HepG2 (cell line): ENCODE measurements at regions not wholly inside any gene's neighbourhood (a gene's known extent, or its start where the extent isn't known, plus 50 kb on each side); places are given as distances from the start of the nearest gene placed in this dataset.

Experiments
- ATAC-seq: fragments of 200-7000 bp; cut with Tn5 transposase; 3 replicates; pipeline ENCODE4 v1.9.1; 2020; ENCODE audit warnings: mild to moderate bottlenecking, moderate library complexity
- BruUV-seq: library from RNA; stranded (reverse); fragments of 400-500 nt; replicated peaks from 2 replicates; lab custom pipeline; 2021; lab: Mats Ljungman, UMichigan
- CTCF ChIA-PET: fragments of 300-600 bp; formaldehyde crosslinking; extraction: SDS; loops from one replicate; lab custom pipeline; 2021; ENCODE audit warnings: low total read pairs, inconsistent platforms, low intra/inter-chr PET ratio; lab: Yijun Ruan, JAX
- POLR2A ChIA-PET: fragments of 350-600 bp; sonication (Branson Sonifier 250); formaldehyde crosslinking; loops from one replicate; lab custom pipeline; 2020; ENCODE audit warnings: antibody characterized with exemption, inconsistent platforms; lab: Yijun Ruan, JAX
- DNase-seq: peaks from one replicate; pipeline ENCODE4 v3.0.0-alpha.2; 2015; ENCODE audit warnings: low spot score
- FAIRE-seq: peaks from 3 replicates; lab custom pipeline; 2011; peaks lifted over from hg19 to GRCh38; lab: Jason Lieb, UNC
- H2AFZ ChIP-seq: one replicate; pipeline ENCODE4 v1.6.1; 2011; ENCODE audit warnings: low read length, inconsistent platforms
- H3K27ac ChIP-seq: fragments of 300-600 bp; 3 replicates; pipeline ENCODE4 v1.8.0; 2011; ENCODE audit warnings: mixed run types, mild to moderate bottlenecking, mixed read lengths, low read length, inconsistent platforms; ENCODE audit not compliant: insufficient read depth; ENCODE audit errors: extremely low read length
- H3K27me3 ChIP-seq, 2 experiments: fragments of 200-600 bp in 1 of 2; 2 replicates in 1 of 2; 3 replicates in 1 of 2; pipeline versions ENCODE4 v1.6.0 to v1.8.0; 2011; ENCODE audit warnings: low read length in 2 of 2, mild to moderate bottlenecking in 2 of 2, moderate library complexity in 2 of 2, inconsistent platforms in 1 of 2; ENCODE audit not compliant: insufficient read depth in 2 of 2, control insufficient read depth in 1 of 2
- H3K36me3 ChIP-seq, 2 experiments: fragments of 200-600 bp in 1 of 2; replicated peaks in 1 of 2; 2 replicates in 1 of 2; 3 replicates in 1 of 2; pipeline versions ENCODE4 v1.5.1 to v1.8.0; 2011; ENCODE audit warnings: low read length in 2 of 2, inconsistent platforms in 1 of 2; ENCODE audit not compliant: insufficient read depth in 2 of 2, control insufficient read depth in 1 of 2
- H3K4me1 ChIP-seq: 2 replicates; pipeline ENCODE4 v1.5.1; 2012; ENCODE audit warnings: low read length, inconsistent platforms; ENCODE audit not compliant: insufficient read depth
- H3K4me2 ChIP-seq: 2 replicates; pipeline ENCODE4 v1.6.0; 2011; ENCODE audit warnings: low read depth, low read length, inconsistent platforms
- H3K4me3 ChIP-seq, 3 experiments: fragments of 200-600 bp in 1 of 3; sonication (generic), shearing (Covaris generic) in 1 of 3; replicated peaks in 1 of 3; 2 replicates each; pipeline ENCODE4 v1.5.1; 2011 to 2016; ENCODE audit warnings: low read length in 3 of 3, inconsistent platforms in 2 of 3, low read depth in 2 of 3, mild to moderate bottlenecking in 2 of 3, control low read depth in 1 of 3, mixed read lengths in 1 of 3; ENCODE audit not compliant: insufficient read depth in 1 of 3
- H3K79me2 ChIP-seq: one replicate; pipeline ENCODE4 v1.6.1; 2011; ENCODE audit warnings: low read length, inconsistent platforms; ENCODE audit not compliant: insufficient read depth
- H3K9ac ChIP-seq: 2 replicates; pipeline ENCODE4 v1.6.0; 2011; ENCODE audit warnings: mild to moderate bottlenecking, low read depth, low read length, inconsistent platforms; ENCODE audit not compliant: insufficient read depth
- H3K9me3 ChIP-seq: 2 replicates; pipeline ENCODE4 v1.5.1; 2012; ENCODE audit warnings: mild to moderate bottlenecking, low read length
- H4K20me1 ChIP-seq: 2 replicates; pipeline ENCODE4 v1.6.0; 2011; ENCODE audit warnings: inconsistent platforms, mild to moderate bottlenecking, low read length, moderate library complexity; ENCODE audit not compliant: insufficient read depth
- ARID4A ChIP-seq: sonication (generic); formaldehyde crosslinking; IDR thresholded peaks from 2 replicates; pipeline ENCODE4 v1.5.0; 2020; ENCODE audit warnings: mild to moderate bottlenecking, missing genetic modification reagents, borderline replicate concordance
- BCL3 ChIP-seq: sonication (generic); formaldehyde crosslinking; IDR thresholded peaks from 2 replicates; pipeline ENCODE4 v1.5.1; 2020; ENCODE audit warnings: mild to moderate bottlenecking, missing genetic modification reagents, moderate library complexity
- IKZF5 ChIP-seq: IDR thresholded peaks from 2 replicates; pipeline ENCODE4 v1.6.1; 2018; ENCODE audit warnings: missing genetic modification reagents, mild to moderate bottlenecking, missing compliant biosample characterization
- PCBP1 ChIP-seq: fragments of 200-400 bp; formaldehyde crosslinking; IDR thresholded peaks from 2 replicates; pipeline ENCODE4 v1.6.1; 2017; ENCODE audit warnings: mild to moderate bottlenecking, low read depth, low read length, borderline replicate concordance
- ZBTB25 ChIP-seq: IDR thresholded peaks from 2 replicates; pipeline ENCODE4 v1.6.1; 2018; ENCODE audit warnings: missing genetic modification reagents
- ZBTB33 ChIP-seq: sonication (generic); formaldehyde crosslinking; IDR thresholded peaks from 2 replicates; pipeline ENCODE4 v1.4.0; 2020; ENCODE audit warnings: missing genetic modification reagents
- ZNF136 ChIP-seq: sonication (generic); formaldehyde crosslinking; IDR thresholded peaks from 2 replicates; pipeline ENCODE4 v1.8.1; 2022; ENCODE audit warnings: low read depth, mild to moderate bottlenecking, moderate library complexity, missing genetic modification reagents
- ZNF333 ChIP-seq: sonication (generic); formaldehyde crosslinking; IDR thresholded peaks from 2 replicates; pipeline ENCODE4 v1.4.0; 2020; ENCODE audit warnings: mild to moderate bottlenecking, missing genetic modification reagents, borderline replicate concordance
- ZNF513 ChIP-seq: sonication (generic); formaldehyde crosslinking; conservative IDR thresholded peaks from 2 replicates; pipeline ENCODE4 v1.5.0; 2020; ENCODE audit warnings: missing genetic modification reagents
- ZNF580 ChIP-seq: IDR thresholded peaks from 2 replicates; pipeline ENCODE4 v1.6.1; 2016; ENCODE audit warnings: low read depth, borderline replicate concordance
- ZNF746 ChIP-seq: sonication (generic); formaldehyde crosslinking; IDR thresholded peaks from 2 replicates; pipeline ENCODE4 v1.8.0; 2022; ENCODE audit warnings: mild to moderate bottlenecking, missing genetic modification reagents
- ZSCAN20 ChIP-seq: sonication (generic); formaldehyde crosslinking; IDR thresholded peaks from 2 replicates; pipeline ENCODE4 v1.4.0; 2020; ENCODE audit warnings: missing genetic modification reagents, mild to moderate bottlenecking, borderline replicate concordance
- WGBS: methylation state at CpG from one replicate; pipeline ENCODE4 v1.1.6; 2017; ENCODE audit warnings: low lambda C conversion rate; 5-methylcytosine and 5-hydroxymethylcytosine counted together
- in situ Hi-C: cut with HindIII; loops from 2 replicates; pipeline ENCODE4 v1.10.0; 2017; ENCODE audit warnings: low pct_unique_long_range_greater_than_20kb; ENCODE audit not compliant: extremely low pct_ligation_motif_present
- intact Hi-C: fragments of 100-400 bp; cut with micrococcal nuclease; formaldehyde crosslinking; loops from one replicate; pipeline ENCODE4 v1.10.0; 2022; ENCODE audit not compliant: unreplicated experiment

- Histone ChIP-seq H3K27ac (no peak overlapping the region), H3K4me1 (no peaks in the 10 kb centered on the region), H3K9ac (no peak overlapping the region), H3K79me2 (no peaks in the 10 kb centered on the region), H3K27me3 (peaks cover 0 to 20% of the 10 kb centered on the region in 2 experiments; a peak in 3 of 5 replicates), H3K9me3 (no peaks in the 10 kb centered on the region), H3K36me3 (no peaks in the 10 kb centered on the region), H3K4me3 (no peak overlapping the region), H4K20me1 (no peaks in the 10 kb centered on the region), H3K4me2 (no peak overlapping the region), H2AFZ (no peak overlapping the region)
- CTCF ChIA-PET = no interaction called here
- DNase-seq (no peak), ATAC-seq (no peak), FAIRE-seq (no peak)
- no TSS peak for BruUV-seq
- in situ Hi-C loops = no loop called here
- WGBS = 7% methylated on average over 4 of the region's 4 CpGs
- intact Hi-C loops = no loop called here
- POLR2A ChIA-PET = no interaction called here
- no peak for TF ChIP-seq ZBTB33 (CRISPR knock-in tag)
- no peak for TF ChIP-seq ZSCAN20
- no peak for TF ChIP-seq PCBP1
- TF ChIP-seq ZNF136 (CRISPR knock-in tag) = no peak
- no peak for TF ChIP-seq IKZF5 (CRISPR knock-in tag)
- TF ChIP-seq ZNF580 (CRISPR knock-in tag) = no peak
- TF ChIP-seq BCL3 (CRISPR knock-in tag) = no peak
- TF ChIP-seq ARID4A (CRISPR knock-in tag) = no peak
- no peak for TF ChIP-seq ZBTB25 (CRISPR knock-in tag)
- TF ChIP-seq ZNF513 (CRISPR knock-in tag) = no peak
- TF ChIP-seq ZNF333 (CRISPR knock-in tag) = no peak
- no peak for TF ChIP-seq ZNF746 (CRISPR knock-in tag)
Observed at GRCh38 chr10:4691301-4691700, 134.7 kb upstream of the AKR1E2 start.
